ENCODE measurements at regions not wholly inside any gene's neighbourhood (a gene's known extent, or its start where the extent isn't known, plus 50 kb on each side); places are given as distances from the start of the nearest gene placed in this dataset.

- TF ChIP-seq CTCF (conservative IDR thresholded peaks at IDR 0.05) (no peak), EZH2 (IDR thresholded peaks at IDR 0.05; ENCODE audit: low read depth) (no peak)
Observed at GRCh38 chr12:91467686-91468085, 285.1 kb upstream of the DCN start.

Measured in PC-9 (cell line).